GM23248 (cell line): ENCODE measurements at regions not wholly inside any gene's neighbourhood (a gene's known extent, or its start where the extent isn't known, plus 50 kb on each side); places are given as distances from the start of the nearest gene placed in this dataset. TPM values are rescaled to one million over a fixed set of nuclear protein-coding genes. Genes with fewer than 3 reads are reported as not detected.

Source experiments
- DNase-seq: peaks from one replicate; pipeline ENCODE4 v3.0.0-alpha.2; 2015
- H2AFZ ChIP-seq: fragments of 200-600 bp; sonication (generic); 2 replicates; pipeline ENCODE4 v1.6.1; 2016; ENCODE audit warnings: antibody characterized with exemption
- H3F3A ChIP-seq: fragments of 200-600 bp; sonication (generic); 2 replicates; pipeline ENCODE4 v1.6.1; 2016; ENCODE audit warnings: mild to moderate bottlenecking, antibody characterized with exemption, mixed run types; ENCODE audit not compliant: insufficient read depth
- H3K27ac ChIP-seq: fragments of 200-600 bp; sonication (generic); 2 replicates; pipeline ENCODE4 v1.5.1; 2016; ENCODE audit warnings: mild to moderate bottlenecking
- H3K27me3 ChIP-seq: fragments of 200-600 bp; sonication (generic); replicated peaks from 2 replicates; pipeline ENCODE4 v1.6.1; 2016; ENCODE audit warnings: mild to moderate bottlenecking; ENCODE audit not compliant: insufficient read depth
- H3K36me3 ChIP-seq: fragments of 200-600 bp; sonication (generic); 2 replicates; pipeline ENCODE4 v1.6.1; 2016; ENCODE audit warnings: low read depth, mild to moderate bottlenecking
- H3K4me1 ChIP-seq: fragments of 200-600 bp; sonication (generic); 2 replicates; pipeline ENCODE4 v1.6.1; 2016; ENCODE audit warnings: mild to moderate bottlenecking; ENCODE audit not compliant: insufficient read depth
- H3K4me2 ChIP-seq: fragments of 200-600 bp; sonication (generic); one replicate; pipeline ENCODE4 v1.6.1; 2016; ENCODE audit warnings: mild to moderate bottlenecking; ENCODE audit not compliant: unreplicated experiment
- H3K4me3 ChIP-seq: fragments of 200-600 bp; sonication (generic); 2 replicates; pipeline ENCODE4 v1.5.1; 2016; ENCODE audit warnings: mild to moderate bottlenecking
- H3K79me2 ChIP-seq: fragments of 200-600 bp; sonication (generic); 2 replicates; pipeline ENCODE4 v1.6.1; 2016; ENCODE audit warnings: mild to moderate bottlenecking; ENCODE audit not compliant: insufficient read depth
- H3K9ac ChIP-seq: fragments of 200-600 bp; sonication (generic); 2 replicates; pipeline ENCODE4 v1.6.1; 2016; ENCODE audit warnings: mild to moderate bottlenecking
- H3K9me2 ChIP-seq: fragments of 200-600 bp; sonication (generic); 2 replicates; pipeline ENCODE4 v1.6.1; 2016; ENCODE audit warnings: mixed run types, mild to moderate bottlenecking, moderate library complexity; ENCODE audit not compliant: insufficient read depth
- H3K9me3 ChIP-seq: fragments of 200-600 bp; sonication (generic); one replicate; pipeline ENCODE4 v1.6.1; 2017; ENCODE audit warnings: low read depth
- H4K20me1 ChIP-seq: fragments of 200-600 bp; sonication (generic); 2 replicates; pipeline ENCODE4 v1.6.0; 2016; ENCODE audit not compliant: insufficient read depth
- EZH2 ChIP-seq: fragments of 200-600 bp; sonication (generic); IDR thresholded peaks from 2 replicates; pipeline ENCODE4 v1.6.1; 2018; ENCODE audit warnings: antibody characterized with exemption, mild to moderate bottlenecking; ENCODE audit not compliant: insufficient read depth, poor library complexity, severe bottlenecking
- EZH2phosphoT487 ChIP-seq: fragments of 200-600 bp; sonication (generic); IDR thresholded peaks from 2 replicates; pipeline ENCODE4 v1.6.1; 2018; ENCODE audit warnings: antibody characterized with exemption, moderate library complexity, mild to moderate bottlenecking, low read depth; ENCODE audit not compliant: insufficient read depth
- WGBS, 2 experiments: methylation state at CpG; one replicate each; pipeline ENCODE4 v1.1.6; 2015 to 2017; ENCODE audit warnings: low lambda C conversion rate in 2 of 2, low coverage in 1 of 2; ENCODE audit errors: missing lambda C conversion rate in 2 of 2; 5-methylcytosine and 5-hydroxymethylcytosine counted together
- in situ Hi-C: fragments of 300-500 bp; cut with MboI; formaldehyde crosslinking; loops from 2 replicates; pipeline ENCODE4 v1.15.0; 2020
- small RNA-seq: library from RNA; depleted of rRNA; stranded (forward); fragments of <200 nt; gene quantifications from one replicate; pipeline ENCODE3, GENCODE V24; 2014; ENCODE audit warnings: low read depth, low replicate concordance

- no peaks in the 10 kb centered on the region for H3K9me3 ChIP-seq
Measured at GRCh38 chr7:116446212-116446855, 53.2 kb upstream of the CAV2 start.

GRCh38 chr7:116447436-116447835 lies 52.1 kb upstream of the CAV2 start:
- Histone ChIP-seq H3F3A (peaks cover 11% of the 10 kb centered on the region), H3K4me2 (peak overlapping the region; percentile 1), H4K20me1 (no peaks in the 10 kb centered on the region), H3K4me3 (no peak overlapping the region), H3K27ac (no peak overlapping the region), H3K9ac (no peak overlapping the region), H3K4me1 (peaks cover 45% of the 10 kb centered on the region), H3K9me3 (no peaks in the 10 kb centered on the region), H3K79me2 (no peaks in the 10 kb centered on the region), H3K36me3 (no peaks in the 10 kb centered on the region), H2AFZ (peak overlapping the region; percentile 53; the same call in 1 of the 2 replicates), H3K9me2 (no peaks in the 10 kb centered on the region), H3K27me3 (no peaks in the 10 kb centered on the region)
- in situ Hi-C loops: no loop called here
- 66 to 79% methylated on average over 2 of the region's 2 CpGs for WGBS, 2 experiments
- no peak for DNase-seq
- TF ChIP-seq EZH2phosphoT487 (no peak), EZH2 (no peak)

More at GRCh38 chr7:116446212-116446855, 53.2 kb upstream of the CAV2 start:
- Histone ChIP-seq H3K36me3 (no peaks in the 10 kb centered on the region), H3K4me3 (no peak overlapping the region), H4K20me1 (no peaks in the 10 kb centered on the region), H3K9me2 (no peaks in the 10 kb centered on the region), H3K4me1 (peaks cover 56% of the 10 kb centered on the region), H2AFZ (peak overlapping the region; percentile 62), H3K79me2 (no peaks in the 10 kb centered on the region), H3K27ac (no peak overlapping the region), H3K27me3 (no peaks in the 10 kb centered on the region), H3K4me2 (no peak overlapping the region), H3K9ac (no peak overlapping the region), H3F3A (peaks cover 20% of the 10 kb centered on the region)
- WGBS, 2 experiments: 46 to 47% methylated on average over 5 of the region's 5 CpGs
- peak; percentile 44 for DNase-seq
- in situ Hi-C loops: no loop called here
- TF ChIP-seq EZH2phosphoT487 (no peak), EZH2 (no peak)

GRCh38 chr7:116447966-116448839 lies 51.3 kb upstream of the CAV2 start:
- Histone ChIP-seq H3K4me1 (peaks cover 39% of the 10 kb centered on the region), H3K9me3 (no peaks in the 10 kb centered on the region), H3K9ac (no peak overlapping the region), H2AFZ (peak overlapping the region; percentile 53), H3K27me3 (no peaks in the 10 kb centered on the region), H3K4me3 (no peak overlapping the region), H3K4me2 (no peak overlapping the region), H3K27ac (0 out of 2 replicates have a peak overlapping the region, but pooled peaks have one; percentile 2), H3K9me2 (no peaks in the 10 kb centered on the region), H3K79me2 (no peaks in the 10 kb centered on the region), H3K36me3 (no peaks in the 10 kb centered on the region), H4K20me1 (no peaks in the 10 kb centered on the region), H3F3A (peaks cover 9% of the 10 kb centered on the region)
- 63 to 65% methylated on average over 3 of the region's 3 CpGs for WGBS, 2 experiments
- TF ChIP-seq EZH2: no peak
- TF ChIP-seq EZH2phosphoT487: no peak
- peak; percentile 36 for DNase-seq
- in situ Hi-C loops: no loop called here

- no peak overlapping the region for H3K9ac ChIP-seq
- H3F3A ChIP-seq: peaks cover 7% of the 10 kb centered on the region
- H3K27ac ChIP-seq: no peak overlapping the region
Measured at GRCh38 chr7:116449441-116449840, 50.1 kb upstream of the CAV2 start.

More at GRCh38 chr7:116449441-116449840, 50.1 kb upstream of the CAV2 start:
- TF ChIP-seq EZH2 (no peak), EZH2phosphoT487 (no peak)
- Histone ChIP-seq H3K4me2 (no peak overlapping the region), H3K27me3 (no peaks in the 10 kb centered on the region), H3K36me3 (no peaks in the 10 kb centered on the region), H3K9me2 (no peaks in the 10 kb centered on the region), H3K79me2 (no peaks in the 10 kb centered on the region), H3K4me3 (no peak overlapping the region), H4K20me1 (no peaks in the 10 kb centered on the region), H3K9me3 (no peaks in the 10 kb centered on the region), H2AFZ (no peak overlapping the region), H3K4me1 (peaks cover 37% of the 10 kb centered on the region)
- WGBS, 2 experiments: 93 to 94% methylated on average over 4 of the region's 4 CpGs
- in situ Hi-C loops: no loop called here
- DNase-seq: no peak

Small RNA genes lying in the stretch of these regions (small RNA-seq; reads per million reads assigned to genes)
- gene RF00017: not detected
